Neural cell (in vitro differentiated cells): ENCODE measurements at regions not wholly inside any gene's neighbourhood (a gene's known extent, or its start where the extent isn't known, plus 50 kb on each side); places are given as distances from the start of the nearest gene placed in this dataset.

Source experiments
- H2AFZ ChIP-seq: fragments of 200-600, 300-800 bp; sonication (generic), shearing (Covaris generic); 2 replicates; pipeline ENCODE4 v1.6.0; 2014; ENCODE audit warnings: low read depth, mild to moderate bottlenecking, antibody characterized with exemption, low read length, moderate library complexity
- H3F3A ChIP-seq: fragments of 200-600 bp; shearing (Covaris generic); 2 replicates; pipeline ENCODE4 v1.6.1; 2016; ENCODE audit warnings: mild to moderate bottlenecking, moderate library complexity, mixed read lengths, antibody characterized with exemption, low read length; ENCODE audit not compliant: insufficient read depth, poor library complexity, severe bottlenecking
- H3K27ac ChIP-seq: fragments of 200-600, 300-800 bp; sonication (generic), shearing (Covaris generic); 2 replicates; pipeline ENCODE4 v1.5.1; 2014; ENCODE audit warnings: mild to moderate bottlenecking, low read length, moderate library complexity
- H3K27me3 ChIP-seq: fragments of 300-800, 200-600 bp; sonication (generic), shearing (Covaris generic); 2 replicates; pipeline ENCODE4 v1.6.0; 2014; ENCODE audit warnings: mild to moderate bottlenecking, low read depth, low read length, moderate library complexity; ENCODE audit not compliant: insufficient read depth
- H3K36me3 ChIP-seq: fragments of 300-800, 200-600 bp; sonication (generic), shearing (Covaris generic); 2 replicates; pipeline ENCODE4 v1.5.1; 2014; ENCODE audit warnings: mild to moderate bottlenecking, antibody characterized with exemption, low read length, moderate library complexity; ENCODE audit not compliant: insufficient read depth
- H3K4me2 ChIP-seq: fragments of 300-800, 200-600 bp; sonication (generic), shearing (Covaris generic); 2 replicates; pipeline ENCODE4 v1.6.0; 2014; ENCODE audit warnings: mild to moderate bottlenecking, low read length
- H3K4me3 ChIP-seq: fragments of 300-800, 200-600 bp; sonication (generic), shearing (Covaris generic); 2 replicates; pipeline ENCODE4 v1.5.1; 2014; ENCODE audit warnings: mild to moderate bottlenecking, low read length, moderate library complexity
- H3K79me2 ChIP-seq: fragments of 200-600 bp; shearing (Covaris generic); replicated peaks from 2 replicates; pipeline ENCODE4 v1.6.0; 2014; ENCODE audit warnings: mild to moderate bottlenecking, low read length, moderate library complexity; ENCODE audit not compliant: insufficient read depth
- H3K9ac ChIP-seq: fragments of 300-800, 200-600 bp; sonication (generic), shearing (Covaris generic); 2 replicates; pipeline ENCODE4 v1.6.1; 2016; ENCODE audit warnings: mild to moderate bottlenecking, low read length, mixed read lengths
- H3K9me2 ChIP-seq: fragments of 200-600 bp; shearing (Covaris generic); 2 replicates; pipeline ENCODE4 v1.6.1; 2016; ENCODE audit warnings: mild to moderate bottlenecking, low read length, mixed read lengths; ENCODE audit not compliant: insufficient read depth
- H3K9me3 ChIP-seq: fragments of 200-600, 300-800 bp; sonication (generic), shearing (Covaris generic); 2 replicates; pipeline ENCODE4 v1.6.1; 2016; ENCODE audit warnings: mild to moderate bottlenecking, mixed run types, low read length, moderate library complexity, mixed read lengths
- H4K20me1 ChIP-seq: fragments of 200-600 bp; shearing (Covaris generic); 2 replicates; pipeline ENCODE4 v1.6.1; 2016; ENCODE audit warnings: mild to moderate bottlenecking, mixed run types; ENCODE audit not compliant: insufficient read depth
- EP300 ChIP-seq: fragments of 450-650 bp; conservative IDR thresholded peaks from 2 replicates; pipeline ENCODE4 v1.6.1; 2014; ENCODE audit warnings: antibody characterized with exemption, mild to moderate bottlenecking, moderate library complexity; ENCODE audit not compliant: poor library complexity, severe bottlenecking
- EZH2 ChIP-seq: fragments of 200-600, 300-800 bp; shearing (Covaris generic), sonication (generic); IDR thresholded peaks from 2 replicates; pipeline ENCODE4 v1.6.1; 2014; ENCODE audit warnings: antibody characterized with exemption, low read length, borderline replicate concordance, mild to moderate bottlenecking; ENCODE audit not compliant: insufficient read depth, poor library complexity, severe bottlenecking
- MXI1 ChIP-seq: fragments of 450-650 bp; conservative IDR thresholded peaks from 2 replicates; pipeline ENCODE4 v1.6.1; 2014; ENCODE audit warnings: antibody characterized with exemption, mild to moderate bottlenecking; ENCODE audit not compliant: poor library complexity, severe bottlenecking
- POLR2AphosphoS5 ChIP-seq: IDR thresholded peaks from 2 replicates; pipeline ENCODE4 v1.6.1; 2012
- RAD21 ChIP-seq: fragments of 450-650 bp; conservative IDR thresholded peaks from 2 replicates; pipeline ENCODE4 v1.6.1; 2014; ENCODE audit warnings: antibody characterized with exemption, mild to moderate bottlenecking, moderate library complexity
- SMC3 ChIP-seq: fragments of 450-650 bp; conservative IDR thresholded peaks from 2 replicates; pipeline ENCODE4 v1.6.1; 2014; ENCODE audit warnings: antibody characterized with exemption, mild to moderate bottlenecking, moderate library complexity; ENCODE audit not compliant: poor library complexity
- TAF1 ChIP-seq: IDR thresholded peaks from 2 replicates; pipeline ENCODE4 v1.6.1; 2012; ENCODE audit warnings: low read depth
- TF ChIP-seq, protein P1 (sequence below): fragments of 450-650 bp; IDR thresholded peaks from 2 replicates; pipeline ENCODE4 v1.5.1; 2014; ENCODE audit warnings: antibody characterized with exemption, mild to moderate bottlenecking, moderate library complexity; ENCODE audit not compliant: poor library complexity, severe bottlenecking
- TF ChIP-seq, protein P2 (sequence below): IDR thresholded peaks from 2 replicates; pipeline ENCODE4 v1.6.1; 2012; ENCODE audit warnings: borderline replicate concordance

DNA sequence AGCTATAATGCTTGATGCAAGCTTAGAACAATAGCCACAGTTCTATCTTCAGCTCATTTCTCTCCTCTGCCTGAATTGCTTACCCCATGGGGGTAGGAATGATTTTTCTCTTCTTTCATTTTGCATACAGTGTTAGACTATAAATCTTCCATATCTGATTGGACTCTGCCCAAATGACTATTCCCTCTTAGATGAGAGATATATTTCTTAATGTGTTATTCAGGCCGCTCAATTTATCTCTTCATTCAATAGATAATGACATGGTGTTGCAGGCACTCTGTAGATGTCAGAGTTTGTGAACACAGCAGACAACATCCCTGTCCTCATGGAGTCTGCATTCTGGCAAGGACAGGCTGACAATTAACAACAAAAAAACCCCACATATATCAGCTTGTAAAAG lies 443.7 kb upstream of the CELF4 start:
- H3K27ac ChIP-seq: no peak overlapping the region
- no peaks in the 10 kb centered on the region for H3K36me3 ChIP-seq

DNA sequence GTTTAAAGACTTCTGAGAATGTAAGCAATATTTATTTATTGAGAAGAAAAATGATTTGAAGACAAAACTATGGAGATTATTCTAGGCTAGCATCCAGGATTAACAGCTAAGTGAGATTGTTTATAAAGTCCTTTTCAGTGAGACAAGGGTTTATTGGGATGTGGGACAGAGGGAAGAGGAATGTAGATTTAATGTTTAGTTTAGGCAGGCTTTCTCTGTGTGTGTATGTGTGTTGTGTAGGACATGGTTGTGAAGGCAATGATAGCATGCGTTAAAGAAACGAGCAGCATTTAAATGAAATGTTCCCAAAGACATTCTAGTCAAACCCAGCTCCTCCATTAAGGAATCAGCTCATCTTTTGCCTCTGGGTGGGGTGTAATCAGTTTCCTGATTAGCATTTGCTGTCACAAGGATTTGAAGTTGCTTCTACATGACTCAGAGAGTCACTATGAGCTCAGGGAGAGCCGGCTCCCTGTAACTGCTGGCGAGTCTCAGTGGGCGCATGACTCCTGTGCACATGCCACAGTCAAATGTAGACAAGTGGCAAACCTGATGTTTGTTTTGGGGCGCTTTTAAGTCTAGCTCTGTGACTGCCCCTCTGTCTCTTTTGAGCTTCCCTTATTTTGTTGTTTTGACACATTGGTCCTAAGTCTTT lies 442.2 kb upstream of the CELF4 start:
- H3K36me3 ChIP-seq: no peaks in the 10 kb centered on the region
- no peak overlapping the region for H3K4me3 ChIP-seq
- no peaks in the 10 kb centered on the region for H3K79me2 ChIP-seq
- TF ChIP-seq SMC3: no peak
- TF ChIP-seq MXI1: no peak
- TF ChIP-seq TAF1: no peak
- no peak for TF ChIP-seq POLR2AphosphoS5
- no peak for TF ChIP-seq EZH2
- TF ChIP-seq, protein P1, sequence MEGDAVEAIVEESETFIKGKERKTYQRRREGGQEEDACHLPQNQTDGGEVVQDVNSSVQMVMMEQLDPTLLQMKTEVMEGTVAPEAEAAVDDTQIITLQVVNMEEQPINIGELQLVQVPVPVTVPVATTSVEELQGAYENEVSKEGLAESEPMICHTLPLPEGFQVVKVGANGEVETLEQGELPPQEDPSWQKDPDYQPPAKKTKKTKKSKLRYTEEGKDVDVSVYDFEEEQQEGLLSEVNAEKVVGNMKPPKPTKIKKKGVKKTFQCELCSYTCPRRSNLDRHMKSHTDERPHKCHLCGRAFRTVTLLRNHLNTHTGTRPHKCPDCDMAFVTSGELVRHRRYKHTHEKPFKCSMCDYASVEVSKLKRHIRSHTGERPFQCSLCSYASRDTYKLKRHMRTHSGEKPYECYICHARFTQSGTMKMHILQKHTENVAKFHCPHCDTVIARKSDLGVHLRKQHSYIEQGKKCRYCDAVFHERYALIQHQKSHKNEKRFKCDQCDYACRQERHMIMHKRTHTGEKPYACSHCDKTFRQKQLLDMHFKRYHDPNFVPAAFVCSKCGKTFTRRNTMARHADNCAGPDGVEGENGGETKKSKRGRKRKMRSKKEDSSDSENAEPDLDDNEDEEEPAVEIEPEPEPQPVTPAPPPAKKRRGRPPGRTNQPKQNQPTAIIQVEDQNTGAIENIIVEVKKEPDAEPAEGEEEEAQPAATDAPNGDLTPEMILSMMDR: no peak
- TF ChIP-seq, protein P2, sequence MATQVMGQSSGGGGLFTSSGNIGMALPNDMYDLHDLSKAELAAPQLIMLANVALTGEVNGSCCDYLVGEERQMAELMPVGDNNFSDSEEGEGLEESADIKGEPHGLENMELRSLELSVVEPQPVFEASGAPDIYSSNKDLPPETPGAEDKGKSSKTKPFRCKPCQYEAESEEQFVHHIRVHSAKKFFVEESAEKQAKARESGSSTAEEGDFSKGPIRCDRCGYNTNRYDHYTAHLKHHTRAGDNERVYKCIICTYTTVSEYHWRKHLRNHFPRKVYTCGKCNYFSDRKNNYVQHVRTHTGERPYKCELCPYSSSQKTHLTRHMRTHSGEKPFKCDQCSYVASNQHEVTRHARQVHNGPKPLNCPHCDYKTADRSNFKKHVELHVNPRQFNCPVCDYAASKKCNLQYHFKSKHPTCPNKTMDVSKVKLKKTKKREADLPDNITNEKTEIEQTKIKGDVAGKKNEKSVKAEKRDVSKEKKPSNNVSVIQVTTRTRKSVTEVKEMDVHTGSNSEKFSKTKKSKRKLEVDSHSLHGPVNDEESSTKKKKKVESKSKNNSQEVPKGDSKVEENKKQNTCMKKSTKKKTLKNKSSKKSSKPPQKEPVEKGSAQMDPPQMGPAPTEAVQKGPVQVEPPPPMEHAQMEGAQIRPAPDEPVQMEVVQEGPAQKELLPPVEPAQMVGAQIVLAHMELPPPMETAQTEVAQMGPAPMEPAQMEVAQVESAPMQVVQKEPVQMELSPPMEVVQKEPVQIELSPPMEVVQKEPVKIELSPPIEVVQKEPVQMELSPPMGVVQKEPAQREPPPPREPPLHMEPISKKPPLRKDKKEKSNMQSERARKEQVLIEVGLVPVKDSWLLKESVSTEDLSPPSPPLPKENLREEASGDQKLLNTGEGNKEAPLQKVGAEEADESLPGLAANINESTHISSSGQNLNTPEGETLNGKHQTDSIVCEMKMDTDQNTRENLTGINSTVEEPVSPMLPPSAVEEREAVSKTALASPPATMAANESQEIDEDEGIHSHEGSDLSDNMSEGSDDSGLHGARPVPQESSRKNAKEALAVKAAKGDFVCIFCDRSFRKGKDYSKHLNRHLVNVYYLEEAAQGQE: no peak
- no peak for TF ChIP-seq EP300
- no peak for TF ChIP-seq RAD21
- H3K9me3 ChIP-seq: no peaks in the 10 kb centered on the region
- H3K9me2 ChIP-seq: no peaks in the 10 kb centered on the region
- H3F3A ChIP-seq: no peaks in the 10 kb centered on the region
- H4K20me1 ChIP-seq: no peaks in the 10 kb centered on the region
- H3K4me2 ChIP-seq: no peak overlapping the region
- H3K27ac ChIP-seq: no peak overlapping the region
- no peaks in the 10 kb centered on the region for H3K27me3 ChIP-seq
- H3K9ac ChIP-seq: no peak overlapping the region
- no peak overlapping the region for H2AFZ ChIP-seq

More for the DNA sequence above, 443.7 kb upstream of the CELF4 start:
- Histone ChIP-seq H2AFZ (no peak overlapping the region), H3K9me3 (no peaks in the 10 kb centered on the region), H3K4me3 (no peak overlapping the region), H4K20me1 (no peaks in the 10 kb centered on the region), H3K79me2 (no peaks in the 10 kb centered on the region), H3K9ac (no peak overlapping the region), H3F3A (no peaks in the 10 kb centered on the region), H3K4me2 (no peak overlapping the region), H3K27me3 (no peaks in the 10 kb centered on the region), H3K9me2 (no peaks in the 10 kb centered on the region)
- TF ChIP-seq EZH2 (no peak), POLR2AphosphoS5 (no peak), MXI1 (no peak), TAF1 (no peak), RAD21 (no peak), SMC3 (no peak), EP300 (no peak)
- TF ChIP-seq, protein P1: no peak
- TF ChIP-seq, protein P2: no peak
